Nephron (organoid): ENCODE measurements at regions not wholly inside any gene's neighbourhood (a gene's known extent, or its start where the extent isn't known, plus 50 kb on each side); places are given as distances from the start of the nearest gene placed in this dataset.

Source experiments
- H3K27ac Mint-ChIP-seq, 3 experiments: 2 replicates each; pipeline ENCODE4 v1.8.0; 2020; ENCODE audit warnings: mixed read lengths in 3 of 3, mild to moderate bottlenecking in 2 of 3, moderate library complexity in 1 of 3
- H3K27me3 Mint-ChIP-seq: 2 replicates; pipeline ENCODE4 v1.8.0; 2021; ENCODE audit warnings: low read depth, mild to moderate bottlenecking, moderate library complexity, mixed read lengths
- H3K36me3 Mint-ChIP-seq: 2 replicates; pipeline ENCODE4 v1.8.0; 2020; ENCODE audit warnings: low read depth, mixed read lengths
- H3K4me1 Mint-ChIP-seq: 2 replicates; pipeline ENCODE4 v1.8.0; 2020; ENCODE audit warnings: mixed read lengths
- H3K4me3 Mint-ChIP-seq, 3 experiments: 2 replicates each; pipeline ENCODE4 v1.8.0; 2020; ENCODE audit warnings: mild to moderate bottlenecking in 3 of 3, mixed read lengths in 3 of 3, moderate library complexity in 2 of 3
- H3K9me3 Mint-ChIP-seq: 2 replicates; pipeline ENCODE4 v1.8.0; 2020; ENCODE audit warnings: mixed read lengths
- CTCF ChIP-seq, 3 experiments: fragments of 200-600 bp; sonication (generic); IDR thresholded peaks; one replicate each; pipeline ENCODE4 v1.5.0; 2021; ENCODE audit warnings: antibody characterized with exemption in 3 of 3; ENCODE audit not compliant: unreplicated experiment in 3 of 3

- H3K27ac Mint-ChIP-seq, result no peak overlapping the region
- H3K9me3 Mint-ChIP-seq, result no peaks in the 10 kb centered on the region
- no peak for TF ChIP-seq CTCF (IDR thresholded peaks at IDR 0.05; ENCODE audit: unreplicated experiment in 3 of 3)
- H3K4me1 Mint-ChIP-seq, result no peaks in the 10 kb centered on the region
- no peaks in the 10 kb centered on the region for H3K36me3 Mint-ChIP-seq
- no peak overlapping the region for H3K4me3 Mint-ChIP-seq
- H3K27me3 Mint-ChIP-seq, result peaks cover 12% of the 10 kb centered on the region
These were observed 143.2 kb downstream of the TSHZ3 start for GRCh38 chr19:31205887-31206518.

DNA sequence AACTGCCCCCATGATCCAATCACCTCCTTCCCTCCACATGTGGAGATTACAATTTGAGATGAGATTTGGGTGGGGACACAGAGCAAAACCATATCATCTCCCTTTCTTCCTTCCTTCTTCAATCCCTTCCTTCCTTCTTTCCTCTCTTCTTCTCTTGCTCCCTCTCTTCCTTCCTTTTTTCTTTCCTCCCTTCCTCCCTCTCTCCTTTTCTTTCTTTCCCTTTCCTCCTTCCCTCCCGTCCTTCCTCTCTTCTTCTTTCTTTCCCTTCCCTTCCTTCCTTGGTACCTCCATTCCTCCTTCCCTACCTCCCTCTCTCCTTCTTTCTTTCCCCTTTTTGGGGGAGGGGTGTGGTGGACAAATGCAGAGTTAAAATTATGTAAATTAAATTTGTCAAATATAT, 145.1 kb downstream of the TSHZ3 start:
- Mint-ChIP-seq H3K9me3 (peaks cover 4% of the 10 kb centered on the region), H3K36me3 (no peaks in the 10 kb centered on the region), H3K4me3 (no peak overlapping the region), H3K4me1 (no peaks in the 10 kb centered on the region), H3K27ac (no peak overlapping the region), H3K27me3 (peaks cover 12% of the 10 kb centered on the region)
- no peak for TF ChIP-seq CTCF (IDR thresholded peaks at IDR 0.05; ENCODE audit: unreplicated experiment in 3 of 3)

DNA sequence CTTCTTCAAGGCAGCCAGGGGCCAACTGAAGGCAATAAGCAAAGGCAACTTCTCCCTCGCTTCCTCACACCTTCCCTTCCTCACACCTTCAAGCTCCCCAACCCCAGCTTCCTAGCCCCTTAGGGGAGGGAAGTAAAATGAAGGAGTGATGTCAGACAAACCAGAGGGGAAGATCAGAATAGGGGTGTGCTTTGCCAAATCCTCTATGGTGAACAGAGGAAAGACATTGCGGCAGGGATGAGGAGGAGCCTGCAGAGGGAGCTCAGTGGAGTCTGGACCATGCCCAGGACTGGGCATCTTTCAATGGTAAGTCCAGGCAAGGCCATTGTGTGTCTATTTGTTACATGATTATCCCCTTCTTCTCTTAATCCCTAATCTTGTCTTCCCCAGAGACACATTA, 164.0 kb downstream of the TSHZ3 start:
- Mint-ChIP-seq H3K9me3 (peaks cover 17% of the 10 kb centered on the region), H3K4me3 (no peak overlapping the region), H3K4me1 (no peaks in the 10 kb centered on the region), H3K36me3 (peaks cover 8% of the 10 kb centered on the region), H3K27ac (no peak overlapping the region), H3K27me3 (no peaks in the 10 kb centered on the region)
- no peak for TF ChIP-seq CTCF (IDR thresholded peaks at IDR 0.05; ENCODE audit: unreplicated experiment in 3 of 3)

- no peak for TF ChIP-seq CTCF (IDR thresholded peaks at IDR 0.05; ENCODE audit: unreplicated experiment in 3 of 3)
- H3K27me3 Mint-ChIP-seq, result peaks cover 3% of the 10 kb centered on the region
- H3K9me3 Mint-ChIP-seq, result peaks cover 2% of the 10 kb centered on the region
- no peak overlapping the region for H3K27ac Mint-ChIP-seq
- H3K4me3 Mint-ChIP-seq, result no peak overlapping the region
- no peaks in the 10 kb centered on the region for H3K36me3 Mint-ChIP-seq
- H3K4me1 Mint-ChIP-seq, result peaks cover 6% of the 10 kb centered on the region
These were observed 167.7 kb downstream of the TSHZ3 start for GRCh38 chr19:31181535-31181934.

GRCh38 chr19:31180907-31181306, 168.3 kb downstream of the TSHZ3 start:
- Mint-ChIP-seq H3K4me3 (no peak overlapping the region), H3K9me3 (peaks cover 2% of the 10 kb centered on the region), H3K27ac (no peak overlapping the region), H3K36me3 (no peaks in the 10 kb centered on the region), H3K4me1 (peaks cover 6% of the 10 kb centered on the region), H3K27me3 (peaks cover 3% of the 10 kb centered on the region)
- TF ChIP-seq CTCF (IDR thresholded peaks at IDR 0.05; ENCODE audit: unreplicated experiment in 3 of 3), result no peak

- peaks cover 2% of the 10 kb centered on the region for H3K9me3 Mint-ChIP-seq
- H3K4me1 Mint-ChIP-seq, result peaks cover 6% of the 10 kb centered on the region
- TF ChIP-seq CTCF (IDR thresholded peaks at IDR 0.05; ENCODE audit: unreplicated experiment in 3 of 3), result no peak
- no peaks in the 10 kb centered on the region for H3K36me3 Mint-ChIP-seq
- H3K27me3 Mint-ChIP-seq, result peaks cover 3% of the 10 kb centered on the region
- H3K4me3 Mint-ChIP-seq, result no peak overlapping the region
- no peak overlapping the region for H3K27ac Mint-ChIP-seq
These were observed 169.8 kb downstream of the TSHZ3 start for GRCh38 chr19:31179471-31179852.
